HUES6 (cell line): ENCODE measurements at regions not wholly inside any gene's neighbourhood (a gene's known extent, or its start where the extent isn't known, plus 50 kb on each side); places are given as distances from the start of the nearest gene placed in this dataset.
"Not testable (repeated sequence)": the region's sequence is repeated elsewhere in the genome, so short reads cannot be mapped to it uniquely, and the experiment has no call there.

Source experiments
- H3K27ac ChIP-seq: 2 replicates; pipeline ENCODE4 v1.7.0; 2013; ENCODE audit warnings: low read depth, mild to moderate bottlenecking, low read length, inconsistent platforms
- H3K27me3 ChIP-seq: 2 replicates; pipeline ENCODE4 v1.6.1; 2013; ENCODE audit warnings: low read length; ENCODE audit not compliant: control insufficient read depth, insufficient read depth
- H3K36me3 ChIP-seq: 2 replicates; pipeline ENCODE4 v1.6.1; 2013; ENCODE audit warnings: low read length; ENCODE audit not compliant: control insufficient read depth, insufficient read depth
- H3K4me1 ChIP-seq: 2 replicates; pipeline ENCODE4 v1.6.1; 2013; ENCODE audit warnings: low read length; ENCODE audit not compliant: control insufficient read depth, insufficient read depth
- H3K4me3 ChIP-seq: 2 replicates; pipeline ENCODE4 v1.5.1; 2013; ENCODE audit warnings: low read depth, low read length
- H3K9ac ChIP-seq: one replicate; pipeline ENCODE4 v1.6.1; 2013; ENCODE audit warnings: mild to moderate bottlenecking, low read length
- H3K9me3 ChIP-seq: 2 replicates; pipeline ENCODE4 v1.6.1; 2013; ENCODE audit warnings: low read depth, low read length; ENCODE audit not compliant: control insufficient read depth, insufficient read depth

- no peak overlapping the region for H3K9ac ChIP-seq
Measured at GRCh38 chr6:21928827-21929226, 335.3 kb downstream of the SOX4 start.

GRCh38 chr6:21931641-21932335, 338.2 kb downstream of the SOX4 start:
- Histone ChIP-seq H3K4me1 (peaks cover 12% of the 10 kb centered on the region), H3K27ac (no peak overlapping the region), H3K36me3 (no peaks in the 10 kb centered on the region), H3K27me3 (no peaks in the 10 kb centered on the region), H3K9ac (no peak overlapping the region), H3K9me3 (no peaks in the 10 kb centered on the region), H3K4me3 (no peak overlapping the region)

More at GRCh38 chr6:21928827-21929226, 335.3 kb downstream of the SOX4 start:
- Histone ChIP-seq H3K27me3 (no peaks in the 10 kb centered on the region), H3K36me3 (no peaks in the 10 kb centered on the region), H3K4me1 (0 out of 2 replicates have a peak, but pooled peaks cover 4% of the 10 kb centered on the region), H3K9me3 (no peaks in the 10 kb centered on the region), H3K27ac (no peak overlapping the region), H3K4me3 (no peak overlapping the region)

- no peaks in the 10 kb centered on the region for H3K9me3 ChIP-seq
Measured at GRCh38 chr6:21933351-21933750, 339.8 kb downstream of the SOX4 start.

GRCh38 chr6:21935142-21935541, 341.6 kb downstream of the SOX4 start:
- Histone ChIP-seq H3K27ac (no peak overlapping the region), H3K27me3 (no peaks in the 10 kb centered on the region), H3K9ac (no peak overlapping the region), H3K4me3 (no peak overlapping the region), H3K9me3 (no peaks in the 10 kb centered on the region), H3K4me1 (peaks cover 8% of the 10 kb centered on the region), H3K36me3 (no peaks in the 10 kb centered on the region)

More at GRCh38 chr6:21933351-21933750, 339.8 kb downstream of the SOX4 start:
- Histone ChIP-seq H3K4me1 (peaks cover 8% of the 10 kb centered on the region), H3K4me3 (no peak overlapping the region), H3K36me3 (no peaks in the 10 kb centered on the region), H3K9ac (no peak overlapping the region), H3K27me3 (no peaks in the 10 kb centered on the region), H3K27ac (no peak overlapping the region)

GRCh38 chr6:21935561-21936028, 342.0 kb downstream of the SOX4 start:
- Histone ChIP-seq H3K4me3 (no peak overlapping the region), H3K36me3 (no peaks in the 10 kb centered on the region), H3K4me1 (peaks cover 8% of the 10 kb centered on the region), H3K27me3 (no peaks in the 10 kb centered on the region), H3K27ac (no peak overlapping the region), H3K9ac (no peak overlapping the region), H3K9me3 (no peaks in the 10 kb centered on the region)

- Histone ChIP-seq H3K27me3 (no peaks in the 10 kb centered on the region), H3K4me3 (no peak overlapping the region), H3K9me3 (no peaks in the 10 kb centered on the region), H3K9ac (no peak overlapping the region), H3K4me1 (peaks cover 8% of the 10 kb centered on the region), H3K27ac (no peak overlapping the region), H3K36me3 (no peaks in the 10 kb centered on the region)
Measured at GRCh38 chr6:21937466-21937865, 343.9 kb downstream of the SOX4 start.

- not testable (repeated sequence) for H3K27me3 ChIP-seq, H3K9me3 ChIP-seq, H3K36me3 ChIP-seq, H3K4me1 ChIP-seq, H3K4me3 ChIP-seq, H3K9ac ChIP-seq, H3K27ac ChIP-seq
Measured at GRCh38 chr6:21939066-21939465, 345.5 kb downstream of the SOX4 start.

GRCh38 chr6:21941926-21942325, 348.4 kb downstream of the SOX4 start:
- H3K27me3 ChIP-seq, result no peaks in the 10 kb centered on the region

GRCh38 chr6:21942897-21943296, 349.3 kb downstream of the SOX4 start:
- Histone ChIP-seq H3K9me3 (no peaks in the 10 kb centered on the region), H3K4me3 (no peak overlapping the region), H3K4me1 (peaks cover 2% of the 10 kb centered on the region), H3K9ac (no peak overlapping the region), H3K36me3 (no peaks in the 10 kb centered on the region), H3K27ac (no peak overlapping the region), H3K27me3 (no peaks in the 10 kb centered on the region)

More at GRCh38 chr6:21941926-21942325, 348.4 kb downstream of the SOX4 start:
- no peak overlapping the region for H3K4me3 ChIP-seq
- H3K9me3 ChIP-seq, result no peaks in the 10 kb centered on the region
- no peak overlapping the region for H3K27ac ChIP-seq
- no peaks in the 10 kb centered on the region; the same call in 1 of the 2 replicates for H3K4me1 ChIP-seq
- no peaks in the 10 kb centered on the region for H3K36me3 ChIP-seq
- H3K9ac ChIP-seq, result no peak overlapping the region

GRCh38 chr6:21946298-21946783, 350.5 kb downstream of the PRL start:
- Histone ChIP-seq H3K4me1 (peaks cover 23% of the 10 kb centered on the region), H3K9me3 (no peaks in the 10 kb centered on the region)

GRCh38 chr6:21947227-21947626, 349.6 kb downstream of the PRL start:
- not testable (repeated sequence) for H3K4me3 ChIP-seq, H3K36me3 ChIP-seq, H3K9ac ChIP-seq, H3K9me3 ChIP-seq, H3K27me3 ChIP-seq
- Histone ChIP-seq H3K27ac (peak overlapping the region; percentile 10; the same call in 1 of the 2 replicates), H3K4me1 (peaks cover 23% of the 10 kb centered on the region)

More at GRCh38 chr6:21946298-21946783, 350.5 kb downstream of the PRL start:
- no peak overlapping the region for H3K4me3 ChIP-seq
- no peaks in the 10 kb centered on the region for H3K27me3 ChIP-seq
- H3K27ac ChIP-seq, result no peak overlapping the region
- H3K36me3 ChIP-seq, result no peaks in the 10 kb centered on the region
- no peak overlapping the region for H3K9ac ChIP-seq
